B cell (primary cell): ENCODE measurements at regions not wholly inside any gene's neighbourhood (a gene's known extent, or its start where the extent isn't known, plus 50 kb on each side); places are given as distances from the start of the nearest gene placed in this dataset.

Experiments
- EZH2 ChIP-seq: IDR thresholded peaks from 2 replicates; pipeline ENCODE4 v1.6.1; 2012; ENCODE audit warnings: borderline replicate concordance, low read depth, mild to moderate bottlenecking, moderate library complexity, low read length; ENCODE audit not compliant: insufficient read depth, poor library complexity, severe bottlenecking
- TF ChIP-seq, protein P1 (sequence below): fragments of 200-600 bp; IDR thresholded peaks from one replicate; pipeline ENCODE4 v1.8.0; 2022; ENCODE audit warnings: antibody characterized with exemption, mild to moderate bottlenecking

DNA sequence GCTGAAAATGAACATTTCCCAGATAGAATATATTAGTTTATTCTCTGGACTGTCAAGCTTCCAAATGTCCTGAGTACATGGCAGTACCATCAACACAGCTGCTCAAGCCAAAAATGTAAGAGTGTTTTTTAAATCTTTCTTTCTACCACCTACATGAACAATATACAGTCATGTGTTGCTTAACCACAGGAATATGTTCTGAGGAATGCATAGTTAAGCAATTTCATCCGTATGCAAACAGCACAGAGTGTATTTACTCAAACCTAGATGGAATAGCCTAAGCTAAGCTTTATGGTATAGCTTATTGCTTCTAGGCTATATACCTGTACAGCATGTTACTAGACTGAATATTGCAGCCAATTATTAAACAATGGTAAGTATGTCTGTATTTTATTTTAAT lies 561.9 kb upstream of the ADGRL4 start:
- TF ChIP-seq, protein P1, sequence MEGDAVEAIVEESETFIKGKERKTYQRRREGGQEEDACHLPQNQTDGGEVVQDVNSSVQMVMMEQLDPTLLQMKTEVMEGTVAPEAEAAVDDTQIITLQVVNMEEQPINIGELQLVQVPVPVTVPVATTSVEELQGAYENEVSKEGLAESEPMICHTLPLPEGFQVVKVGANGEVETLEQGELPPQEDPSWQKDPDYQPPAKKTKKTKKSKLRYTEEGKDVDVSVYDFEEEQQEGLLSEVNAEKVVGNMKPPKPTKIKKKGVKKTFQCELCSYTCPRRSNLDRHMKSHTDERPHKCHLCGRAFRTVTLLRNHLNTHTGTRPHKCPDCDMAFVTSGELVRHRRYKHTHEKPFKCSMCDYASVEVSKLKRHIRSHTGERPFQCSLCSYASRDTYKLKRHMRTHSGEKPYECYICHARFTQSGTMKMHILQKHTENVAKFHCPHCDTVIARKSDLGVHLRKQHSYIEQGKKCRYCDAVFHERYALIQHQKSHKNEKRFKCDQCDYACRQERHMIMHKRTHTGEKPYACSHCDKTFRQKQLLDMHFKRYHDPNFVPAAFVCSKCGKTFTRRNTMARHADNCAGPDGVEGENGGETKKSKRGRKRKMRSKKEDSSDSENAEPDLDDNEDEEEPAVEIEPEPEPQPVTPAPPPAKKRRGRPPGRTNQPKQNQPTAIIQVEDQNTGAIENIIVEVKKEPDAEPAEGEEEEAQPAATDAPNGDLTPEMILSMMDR, result no peak
- no peak for TF ChIP-seq EZH2
